ENCODE measurements at regions not wholly inside any gene's neighbourhood (a gene's known extent, or its start where the extent isn't known, plus 50 kb on each side); places are given as distances from the start of the nearest gene placed in this dataset.

GRCh38 chr18:35837922-35838496 lies 134.5 kb upstream of the RMP24 start:
- DNase-seq (ENCODE audit: low read depth in 1 of 2, low spot score in 2 of 2) (no peak), FAIRE-seq (no peak)
- WGBS, 2 experiments (ENCODE audit: extremely low coverage in 1 of 2, insufficient coverage in 1 of 2, insufficient read length in 1 of 2, insufficient replicate concordance in 2 of 2, low coverage in 1 of 2, low lambda C conversion rate in 2 of 2, missing lambda C conversion rate in 1 of 2): 68% methylated on average over 5 of the region's 5 CpGs; no CpG with 5 or more reads in 1 of the 2 experiments
- Histone ChIP-seq H4K8ac (ENCODE audit: extremely low read depth, insufficient read depth, low read length) (no peak overlapping the region), H3K4me1 (replicated peaks in 1 of 4; ENCODE audit: control insufficient read depth in 3 of 4, insufficient read depth in 4 of 4, low read length in 3 of 4) (peaks cover 0 to 2% (median under 1%) of the 10 kb centered on the region in 4 experiments; a peak in 1 of 7 replicates), H3K27ac (ENCODE audit: low read depth, low read length) (no peak overlapping the region), H3K27me3 (replicated peaks in 1 of 4; ENCODE audit: control insufficient read depth in 3 of 4, extremely low read depth in 1 of 4, insufficient read depth in 3 of 4, low read length in 3 of 4) (no peaks in the 10 kb centered on the region), H2BK5ac (ENCODE audit: low read depth, low read length) (no peak overlapping the region), H2BK20ac (ENCODE audit: low read length) (no peak overlapping the region), H3K9me3 (ENCODE audit: insufficient read depth in 2 of 2, low read depth in 1 of 2, low read length in 1 of 2) (peaks cover 2 to 12% of the 10 kb centered on the region in 2 experiments), H2AFZ (ENCODE audit: low read length) (no peak overlapping the region), H2BK12ac (ENCODE audit: low read depth, low read length) (no peak overlapping the region), H3K79me1 (ENCODE audit: low read depth, low read length) (no peaks in the 10 kb centered on the region), H3K14ac (ENCODE audit: insufficient read length) (no peak overlapping the region), H3K4me2 (ENCODE audit: insufficient read depth in 1 of 2, low read depth in 2 of 2, low read length in 2 of 2) (no peak overlapping the region), H3K18ac (ENCODE audit: extremely low read depth, low read length) (no peak overlapping the region), H3K23me2 (ENCODE audit: low read depth, low read length) (no peaks in the 10 kb centered on the region), H3K9ac (replicated peaks in 1 of 4; ENCODE audit: extremely low read depth in 1 of 4, low read depth in 3 of 4, low read length in 3 of 4) (no peak overlapping the region), H3K23ac (ENCODE audit: insufficient read length) (no peak overlapping the region), H3K79me2 (ENCODE audit: control insufficient read depth in 1 of 2, insufficient read depth in 2 of 2, low read length in 2 of 2) (no peaks in the 10 kb centered on the region), H4K91ac (replicated peaks; ENCODE audit: insufficient read length, low read length) (no peak overlapping the region), H2BK15ac (ENCODE audit: low read length) (no peak overlapping the region), H4K5ac (ENCODE audit: insufficient read length, low read depth, low read length) (no peak overlapping the region), H3K4ac (replicated peaks; ENCODE audit: insufficient read length, low read depth, low read length) (no peak overlapping the region), H3K36me3 (ENCODE audit: control insufficient read depth in 2 of 4, insufficient read depth in 4 of 4, low read length in 3 of 4) (peaks cover 0 to 5% (median 2%) of the 10 kb centered on the region in 4 experiments; a peak in 3 of 8 replicates), H2BK120ac (replicated peaks; ENCODE audit: low read depth, low read length) (no peak overlapping the region), H2AK5ac (ENCODE audit: low read depth, low read length) (no peak overlapping the region), H3K56ac (replicated peaks; ENCODE audit: insufficient read length, low read depth, low read length) (no peak overlapping the region), H4K20me1 (replicated peaks in 1 of 2; ENCODE audit: control insufficient read depth in 1 of 2, insufficient read depth in 2 of 2, low read length in 2 of 2) (no peaks in the 10 kb centered on the region), H3K4me3 (ENCODE audit: extremely low read depth in 1 of 4, insufficient read depth in 2 of 4, low read depth in 3 of 4, low read length in 4 of 4) (no peak overlapping the region)
- ChIA-PET CTCF (ENCODE audit: partially characterized antibody) (interaction anchor here (0.6 to 2.9 kb wide), 19 partner anchors 10 to 430 kb away, joined by 3 to 21 read pairs (median 4); no protein-coding TSS in a partner anchor), POLR2A (ENCODE audit: partially characterized antibody) (interaction anchor here (1.2 to 2.3 kb wide), 2 partner anchors 11 to 13 kb away, joined by 3 to 13 read pairs; no protein-coding TSS in a partner anchor)
- TF ChIP-seq RAD21 (IDR thresholded peaks at IDR 0.05 in 1 of 2, conservative IDR thresholded peaks at IDR 0.05 in 1 of 2; ENCODE audit: low read depth in 2 of 2, low read length in 2 of 2): peak; percentile 23 to 48; a peak in 2 of 4 replicates
- TF ChIP-seq USF2 (IDR thresholded peaks at IDR 0.05; ENCODE audit: low read length): no peak
- TF ChIP-seq CTCF (IDR thresholded peaks at IDR 0.05; ENCODE audit: control extremely low read depth in 1 of 3, insufficient read depth in 1 of 3, low read depth in 1 of 3, low read length in 3 of 3): peak in 2 of 3 experiments; percentile 15 to 47; a peak in 2 of 4 replicates
- no peak for TF ChIP-seq SP2 (IDR thresholded peaks at IDR 0.05; ENCODE audit: low read length)
- no peak for TF ChIP-seq TAF1 (IDR thresholded peaks at IDR 0.05; ENCODE audit: low read depth, low read length)
- no peak for TF ChIP-seq POU5F1 (IDR thresholded peaks at IDR 0.05; ENCODE audit: low read depth, low read length)
- no peak for TF ChIP-seq CHD2 (IDR thresholded peaks at IDR 0.05; ENCODE audit: low read length)
- no peak for TF ChIP-seq YY1 (IDR thresholded peaks at IDR 0.05; ENCODE audit: low read depth, low read length)
